Effector memory CD8-positive, alpha-beta T cell (primary cell): ENCODE measurements at regions not wholly inside any gene's neighbourhood (a gene's known extent, or its start where the extent isn't known, plus 50 kb on each side); places are given as distances from the start of the nearest gene placed in this dataset.

Experiments
- ATAC-seq: fragments of 150-1000 bp; cut with Tn5 transposase; replicated peaks from 2 replicates; pipeline ENCODE4 v1.10.0; 2021; ENCODE audit warnings: mild to moderate bottlenecking, moderate library complexity
- DNase-seq, 3 experiments: peaks; one replicate each; pipeline ENCODE4 v3.0.0; 2021
- H3K27ac Mint-ChIP-seq, 2 donors: one replicate each; pipeline ENCODE4 v1.8.0; 2022; ENCODE audit warnings: mild to moderate bottlenecking in 2 of 2, mixed read lengths in 2 of 2, moderate library complexity in 2 of 2
- H3K27me3 Mint-ChIP-seq, 2 donors: one replicate each; pipeline ENCODE4 v1.8.0; 2022; ENCODE audit warnings: mixed read lengths in 2 of 2
- H3K36me3 Mint-ChIP-seq: one replicate; pipeline ENCODE4 v1.8.0; 2022; ENCODE audit warnings: mild to moderate bottlenecking, moderate library complexity, mixed read lengths; ENCODE audit not compliant: insufficient read depth
- H3K4me1 Mint-ChIP-seq, 2 donors: one replicate each; pipeline ENCODE4 v1.8.0; 2022; ENCODE audit warnings: low read depth in 2 of 2, mixed read lengths in 2 of 2
- H3K4me3 Mint-ChIP-seq, 2 donors: one replicate each; pipeline ENCODE4 v1.8.0; 2022; ENCODE audit warnings: mild to moderate bottlenecking in 2 of 2, mixed read lengths in 2 of 2, moderate library complexity in 2 of 2
- H3K9me3 Mint-ChIP-seq, 2 donors: one replicate each; pipeline ENCODE4 v1.8.0; 2022; ENCODE audit warnings: mixed read lengths in 2 of 2

- H3K27ac Mint-ChIP-seq, result no peak overlapping the region
- H3K27me3 Mint-ChIP-seq, result peaks cover under 1 to 12% of the 10 kb centered on the region in 2 donors
- no peak for ATAC-seq
- no peaks in the 10 kb centered on the region for H3K4me1 Mint-ChIP-seq
- H3K36me3 Mint-ChIP-seq, result no peaks in the 10 kb centered on the region
- H3K9me3 Mint-ChIP-seq, result peaks cover 2 to 8% of the 10 kb centered on the region in 2 donors
- H3K4me3 Mint-ChIP-seq, result no peak overlapping the region
- DNase-seq, result no peak
Observed at GRCh38 chr18:73927496-73927895, 220.1 kb downstream of the FBXO15 start.

- Mint-ChIP-seq H3K4me3 (no peak overlapping the region), H3K36me3 (no peaks in the 10 kb centered on the region), H3K4me1 (no peaks in the 10 kb centered on the region), H3K27ac (no peak overlapping the region), H3K9me3 (peaks cover 0 to 8% of the 10 kb centered on the region in 2 donors), H3K27me3 (peaks cover 7 to 27% of the 10 kb centered on the region in 2 donors)
- ATAC-seq (no peak), DNase-seq (no peak)
Observed at GRCh38 chr18:73924836-73925235, 222.8 kb downstream of the FBXO15 start.

DNA sequence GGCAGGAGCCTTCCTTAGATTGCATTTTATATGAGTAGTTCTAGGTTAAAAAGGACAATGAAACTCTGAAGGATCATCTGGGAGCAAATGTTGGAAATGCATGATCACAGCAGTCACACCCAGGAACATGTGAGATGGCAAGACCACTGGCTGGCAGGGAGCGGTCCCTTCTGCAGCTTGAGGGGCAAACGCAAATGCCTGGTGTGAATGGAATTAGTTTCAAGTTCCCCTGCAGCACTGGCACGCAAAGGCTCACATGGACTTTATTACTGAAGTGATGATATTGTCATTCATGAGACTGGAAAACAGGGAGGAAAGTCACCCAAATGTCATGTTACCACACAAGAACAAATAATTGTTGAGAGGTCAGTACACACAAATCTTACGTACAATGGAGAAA, 223.3 kb downstream of the FBXO15 start:
- H3K27me3 Mint-ChIP-seq, result peaks cover 7 to 27% of the 10 kb centered on the region in 2 donors
- no peak overlapping the region for H3K4me3 Mint-ChIP-seq
- H3K36me3 Mint-ChIP-seq, result no peaks in the 10 kb centered on the region
- no peak for DNase-seq
- H3K27ac Mint-ChIP-seq, result no peak overlapping the region
- ATAC-seq, result no peak
- peaks cover 0 to 8% of the 10 kb centered on the region in 2 donors for H3K9me3 Mint-ChIP-seq
- no peaks in the 10 kb centered on the region for H3K4me1 Mint-ChIP-seq

GRCh38 chr18:73923866-73924265, 223.8 kb downstream of the FBXO15 start:
- H3K4me1 Mint-ChIP-seq, result no peaks in the 10 kb centered on the region
- no peaks in the 10 kb centered on the region for H3K36me3 Mint-ChIP-seq
- H3K27me3 Mint-ChIP-seq, result peaks cover 7 to 28% of the 10 kb centered on the region in 2 donors
- ATAC-seq (no peak), DNase-seq (no peak)
- H3K9me3 Mint-ChIP-seq, result peaks cover 0 to 8% of the 10 kb centered on the region in 2 donors
- H3K27ac Mint-ChIP-seq, result no peak overlapping the region
- no peak overlapping the region for H3K4me3 Mint-ChIP-seq

- no peaks in the 10 kb centered on the region for H3K36me3 Mint-ChIP-seq
- H3K27ac Mint-ChIP-seq, result no peak overlapping the region
- H3K27me3 Mint-ChIP-seq, result peaks cover 7 to 37% of the 10 kb centered on the region in 2 donors
- H3K4me1 Mint-ChIP-seq, result no peaks in the 10 kb centered on the region
- H3K4me3 Mint-ChIP-seq, result no peak overlapping the region
- ATAC-seq, result no peak
- no peak for DNase-seq
- peaks cover 0 to 8% of the 10 kb centered on the region in 2 donors for H3K9me3 Mint-ChIP-seq
Observed at GRCh38 chr18:73920033-73920432, 227.6 kb downstream of the FBXO15 start.

DNA sequence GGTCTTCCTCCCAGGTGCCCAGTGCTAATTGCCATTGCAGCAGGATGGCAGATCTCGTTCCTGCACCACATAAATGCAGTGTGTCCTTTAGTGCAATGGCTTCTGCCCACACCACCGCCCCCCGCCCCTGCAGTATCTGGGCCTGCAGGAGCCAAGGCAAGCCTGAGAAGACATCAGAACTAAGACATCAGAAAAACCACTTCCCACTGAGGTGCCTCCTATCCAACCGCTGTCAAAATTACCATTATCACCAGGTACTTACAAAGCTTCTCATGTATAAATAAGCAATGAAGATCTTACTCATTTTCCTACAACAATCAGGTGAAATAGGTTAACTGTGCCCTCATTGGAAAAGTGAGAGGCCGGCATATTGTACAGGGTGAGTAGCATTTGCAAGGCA, 228.8 kb downstream of the FBXO15 start:
- H3K9me3 Mint-ChIP-seq, result no peaks in the 10 kb centered on the region
- H3K4me1 Mint-ChIP-seq, result no peaks in the 10 kb centered on the region
- no peak for DNase-seq
- no peaks in the 10 kb centered on the region for H3K36me3 Mint-ChIP-seq
- H3K4me3 Mint-ChIP-seq, result no peak overlapping the region
- peaks cover 7 to 28% of the 10 kb centered on the region in 2 donors for H3K27me3 Mint-ChIP-seq
- no peak for ATAC-seq
- no peak overlapping the region for H3K27ac Mint-ChIP-seq

- Mint-ChIP-seq H3K4me3 (no peak overlapping the region), H3K27me3 (peaks cover 2 to 20% of the 10 kb centered on the region in 2 donors), H3K36me3 (no peaks in the 10 kb centered on the region), H3K9me3 (peaks cover 0 to 4% of the 10 kb centered on the region in 2 donors), H3K27ac (no peak overlapping the region), H3K4me1 (no peaks in the 10 kb centered on the region)
- no peak for DNase-seq
- no peak for ATAC-seq
Observed at GRCh38 chr18:73917046-73917445, 230.6 kb downstream of the FBXO15 start.

DNA sequence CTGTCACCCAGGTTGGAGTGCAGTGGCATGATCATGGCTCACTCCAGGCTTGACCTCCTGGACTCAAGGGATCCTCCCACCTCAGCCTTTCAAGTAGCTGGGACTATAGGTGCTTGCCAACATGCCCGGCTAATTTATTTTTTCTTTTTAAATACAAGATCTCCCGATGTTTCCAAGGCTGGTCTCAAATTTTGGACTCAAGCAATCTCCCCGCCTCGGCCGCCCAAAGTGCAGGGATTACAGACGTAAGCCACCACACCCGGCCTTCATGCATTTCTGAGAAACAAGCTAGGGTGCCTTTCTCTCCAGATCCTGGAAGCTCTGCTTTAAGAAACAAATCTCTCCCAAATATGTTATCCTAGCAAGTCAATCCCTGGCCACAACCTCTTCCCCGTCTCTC, 234.1 kb downstream of the FBXO15 start:
- no peak for DNase-seq

GRCh38 chr18:73908323-73908722, 239.3 kb downstream of the FBXO15 start:
- no peak overlapping the region for H3K4me3 Mint-ChIP-seq
- no peak overlapping the region for H3K27ac Mint-ChIP-seq
- ATAC-seq, result no peak
- DNase-seq, result no peak
- H3K4me1 Mint-ChIP-seq, result no peaks in the 10 kb centered on the region
- peaks cover 0 to 5% of the 10 kb centered on the region in 2 donors for H3K9me3 Mint-ChIP-seq
- no peaks in the 10 kb centered on the region for H3K36me3 Mint-ChIP-seq
- H3K27me3 Mint-ChIP-seq, result peaks cover 0 to 7% of the 10 kb centered on the region in 2 donors

More for the DNA sequence above, 234.1 kb downstream of the FBXO15 start:
- Mint-ChIP-seq H3K4me1 (no peaks in the 10 kb centered on the region), H3K36me3 (no peaks in the 10 kb centered on the region), H3K9me3 (peaks cover 0 to 5% of the 10 kb centered on the region in 2 donors), H3K27ac (no peak overlapping the region), H3K27me3 (peaks cover 0 to 5% of the 10 kb centered on the region in 2 donors), H3K4me3 (no peak overlapping the region)
- ATAC-seq, result no peak

- DNase-seq, result no peak
- no peak overlapping the region for H3K4me3 Mint-ChIP-seq
- ATAC-seq, result no peak
- no peaks in the 10 kb centered on the region for H3K9me3 Mint-ChIP-seq
- peaks cover 3% of the 10 kb centered on the region for H3K36me3 Mint-ChIP-seq
- H3K27me3 Mint-ChIP-seq, result peaks cover 0 to 3% of the 10 kb centered on the region in 2 donors
- no peak overlapping the region for H3K27ac Mint-ChIP-seq
- no peaks in the 10 kb centered on the region for H3K4me1 Mint-ChIP-seq
Observed at GRCh38 chr18:73901566-73901965, 246.1 kb downstream of the FBXO15 start.

DNA sequence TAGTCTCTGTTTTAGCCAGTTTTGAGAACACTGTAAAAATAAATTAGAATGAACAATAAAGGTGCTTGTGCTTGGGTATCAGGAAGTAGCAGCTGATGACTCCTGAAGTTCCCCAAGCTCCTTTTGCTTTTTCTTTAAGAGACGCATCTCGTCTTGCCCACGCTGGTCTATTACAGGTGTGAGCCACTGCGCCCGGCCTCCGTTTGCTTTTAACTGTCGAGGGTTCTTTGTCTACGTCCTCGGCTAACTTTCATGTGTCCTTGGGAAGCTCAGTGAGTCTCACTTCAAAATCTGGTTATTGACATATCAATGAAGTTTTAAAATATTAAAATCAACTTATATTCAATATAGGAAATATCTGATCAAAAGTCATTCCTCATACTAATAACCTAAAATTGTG, 246.5 kb downstream of the FBXO15 start:
- no peak overlapping the region for H3K27ac Mint-ChIP-seq
- no peaks in the 10 kb centered on the region for H3K4me1 Mint-ChIP-seq
- DNase-seq, result no peak
- no peak overlapping the region for H3K4me3 Mint-ChIP-seq
- H3K27me3 Mint-ChIP-seq, result no peaks in the 10 kb centered on the region
- peaks cover 3% of the 10 kb centered on the region for H3K36me3 Mint-ChIP-seq
- no peak for ATAC-seq
- no peaks in the 10 kb centered on the region for H3K9me3 Mint-ChIP-seq

GRCh38 chr18:73900106-73900835, 247.4 kb downstream of the FBXO15 start:
- Mint-ChIP-seq H3K27me3 (no peaks in the 10 kb centered on the region), H3K36me3 (peaks cover 3% of the 10 kb centered on the region), H3K4me3 (no peak overlapping the region), H3K9me3 (no peaks in the 10 kb centered on the region), H3K27ac (no peak overlapping the region), H3K4me1 (no peaks in the 10 kb centered on the region)
- DNase-seq, result no peak
- no peak for ATAC-seq

- H3K27ac Mint-ChIP-seq, result no peak overlapping the region
- H3K4me3 Mint-ChIP-seq, result no peak overlapping the region
- ATAC-seq (no peak), DNase-seq (no peak)
- H3K4me1 Mint-ChIP-seq, result no peaks in the 10 kb centered on the region
- no peaks in the 10 kb centered on the region for H3K27me3 Mint-ChIP-seq
- H3K9me3 Mint-ChIP-seq, result peaks cover 0 to 2% of the 10 kb centered on the region in 2 donors
- H3K36me3 Mint-ChIP-seq, result peaks cover 3% of the 10 kb centered on the region
Observed at GRCh38 chr18:73897517-73897916, 250.1 kb downstream of the FBXO15 start.

- DNase-seq (no peak), ATAC-seq (no peak)
- no peak overlapping the region for H3K27ac Mint-ChIP-seq
- no peaks in the 10 kb centered on the region for H3K4me1 Mint-ChIP-seq
- H3K36me3 Mint-ChIP-seq, result peaks cover 3% of the 10 kb centered on the region
- no peaks in the 10 kb centered on the region for H3K27me3 Mint-ChIP-seq
- no peak overlapping the region for H3K4me3 Mint-ChIP-seq
- peaks cover 0 to 2% of the 10 kb centered on the region in 2 donors for H3K9me3 Mint-ChIP-seq
Observed at GRCh38 chr18:73896685-73897084, 250.9 kb downstream of the FBXO15 start.
